HG03066 (cell line): ENCODE measurements at regions not wholly inside any gene's neighbourhood (a gene's known extent, or its start where the extent isn't known, plus 50 kb on each side); places are given as distances from the start of the nearest gene placed in this dataset.

ENCODE experiments used
- ATAC-seq: cut with Tn5 transposase; IDR thresholded peaks from one replicate; pipeline ENCODE4 v1.9.1; 2021; ENCODE audit warnings: low read depth; ENCODE audit not compliant: unreplicated experiment

GRCh38 chr3:127358641-127359040 is 70.8 kb upstream of the PRR20G start:
- ATAC-seq: no peak

DNA sequence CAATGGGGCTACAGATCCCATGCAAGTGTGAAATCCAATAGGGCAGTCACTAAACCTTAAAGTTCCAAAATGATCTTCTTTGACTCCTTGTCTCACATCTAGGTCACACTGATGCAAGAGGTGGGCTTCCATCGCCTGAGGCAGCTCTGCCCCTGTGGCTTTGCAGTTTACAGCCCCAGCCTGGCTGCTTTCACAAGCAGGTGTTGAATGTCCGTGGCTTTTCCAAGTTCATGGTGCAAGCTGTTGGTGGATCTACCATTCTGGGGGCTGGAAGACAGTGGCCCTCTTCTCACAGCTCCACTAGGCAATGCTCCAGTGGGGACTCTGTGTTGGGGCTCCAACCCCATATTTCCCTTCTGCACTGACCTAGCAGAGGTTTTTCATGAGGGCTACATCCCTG is 68.5 kb upstream of the PRR20G start:
- ATAC-seq: no peak

- no peak for ATAC-seq
Observed at GRCh38 chr3:127354761-127355160, 66.9 kb upstream of the PRR20G start.

DNA sequence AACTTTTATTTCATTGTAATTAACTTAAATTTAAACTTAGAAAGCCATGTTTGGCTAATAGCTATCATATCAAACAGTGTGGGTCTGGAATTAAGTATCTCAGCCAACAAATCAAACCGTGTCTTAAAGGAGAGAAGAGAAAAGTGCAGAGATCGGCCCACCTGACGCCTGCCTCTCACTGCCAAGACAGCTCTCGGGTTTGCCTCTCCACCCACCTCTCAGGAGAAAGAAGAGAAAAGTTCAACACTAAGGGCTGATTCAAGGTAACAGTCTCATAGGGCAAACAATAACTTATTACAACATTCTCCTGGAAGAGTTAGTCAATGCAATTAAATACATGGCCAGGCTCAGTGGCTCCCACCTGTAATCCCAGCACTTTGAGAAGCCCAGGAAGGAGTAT is 64.8 kb upstream of the PRR20G start:
- ATAC-seq: no peak

DNA sequence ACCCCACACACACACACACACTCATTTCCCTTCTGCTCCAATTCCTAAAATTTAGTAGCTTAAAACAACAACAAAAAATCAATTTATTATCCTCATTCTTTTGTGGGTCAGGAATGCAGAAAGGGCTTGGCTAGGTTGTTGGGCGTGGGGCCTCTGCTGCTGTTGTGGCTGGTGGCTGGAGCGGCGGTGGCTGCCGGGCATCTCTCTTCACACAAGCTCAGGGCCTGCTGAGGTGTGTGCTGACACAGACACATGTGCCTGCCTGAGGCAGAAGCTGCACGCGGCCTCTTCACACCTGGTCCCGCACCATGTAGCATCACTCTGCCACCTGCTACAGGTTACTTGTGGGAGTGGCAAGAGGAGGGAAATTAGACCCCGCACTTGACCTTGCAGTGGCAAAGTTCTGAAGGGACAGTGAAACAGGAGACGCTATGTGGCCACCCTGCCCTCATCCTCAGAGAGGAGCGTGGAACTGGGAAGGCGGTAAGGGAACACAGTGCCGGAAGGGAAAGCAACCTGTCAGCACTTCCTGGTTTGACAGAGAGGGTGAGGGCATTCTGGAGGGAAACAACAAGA is 64.0 kb upstream of the PRR20G start:
- ATAC-seq: no peak

GRCh38 chr3:127351321-127351720 is 63.5 kb upstream of the PRR20G start:
- ATAC-seq: no peak

DNA sequence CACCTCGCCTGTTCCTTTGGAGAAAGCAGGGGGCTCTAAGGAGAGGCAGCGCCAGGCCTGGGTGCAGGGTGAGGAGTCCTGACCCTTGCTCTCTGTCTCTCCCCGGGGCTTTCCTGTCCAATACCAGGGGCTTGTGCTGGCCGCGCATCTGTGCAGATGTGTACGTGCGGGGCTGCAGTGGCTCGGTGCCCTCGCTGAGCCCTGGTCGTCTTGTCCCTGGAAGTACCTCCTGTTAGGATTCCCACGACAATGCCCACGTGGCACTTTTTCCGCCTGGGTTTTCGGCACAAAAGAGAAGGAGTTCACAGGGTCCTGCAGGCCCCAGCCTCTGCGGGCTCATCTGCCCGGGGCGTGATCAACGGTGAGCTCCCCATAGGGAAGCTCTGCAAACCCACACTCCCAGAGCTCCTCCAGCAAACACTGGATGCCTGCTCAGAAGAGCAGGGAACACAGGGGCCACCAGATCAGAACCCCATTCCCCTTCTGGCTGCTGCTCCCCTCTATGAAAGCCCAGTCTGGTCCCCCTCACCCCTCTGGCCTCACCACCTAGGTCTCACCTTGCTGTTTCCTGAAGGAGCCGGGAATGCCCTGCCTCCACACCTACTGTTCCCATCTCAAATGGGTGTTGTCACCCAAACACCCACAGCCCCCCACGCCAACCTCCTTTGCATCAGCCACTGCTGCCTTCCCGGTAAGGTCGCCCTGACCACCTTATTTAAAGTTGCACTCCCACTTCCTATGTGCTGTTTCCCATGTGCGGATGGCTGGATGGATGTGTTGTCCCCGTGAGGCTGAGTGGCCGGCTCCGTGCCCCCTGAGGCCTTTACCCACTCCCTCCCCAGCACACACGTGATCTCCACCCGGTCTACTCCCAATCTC is 62.6 kb upstream of the PRR20G start:
- no peak for ATAC-seq

DNA sequence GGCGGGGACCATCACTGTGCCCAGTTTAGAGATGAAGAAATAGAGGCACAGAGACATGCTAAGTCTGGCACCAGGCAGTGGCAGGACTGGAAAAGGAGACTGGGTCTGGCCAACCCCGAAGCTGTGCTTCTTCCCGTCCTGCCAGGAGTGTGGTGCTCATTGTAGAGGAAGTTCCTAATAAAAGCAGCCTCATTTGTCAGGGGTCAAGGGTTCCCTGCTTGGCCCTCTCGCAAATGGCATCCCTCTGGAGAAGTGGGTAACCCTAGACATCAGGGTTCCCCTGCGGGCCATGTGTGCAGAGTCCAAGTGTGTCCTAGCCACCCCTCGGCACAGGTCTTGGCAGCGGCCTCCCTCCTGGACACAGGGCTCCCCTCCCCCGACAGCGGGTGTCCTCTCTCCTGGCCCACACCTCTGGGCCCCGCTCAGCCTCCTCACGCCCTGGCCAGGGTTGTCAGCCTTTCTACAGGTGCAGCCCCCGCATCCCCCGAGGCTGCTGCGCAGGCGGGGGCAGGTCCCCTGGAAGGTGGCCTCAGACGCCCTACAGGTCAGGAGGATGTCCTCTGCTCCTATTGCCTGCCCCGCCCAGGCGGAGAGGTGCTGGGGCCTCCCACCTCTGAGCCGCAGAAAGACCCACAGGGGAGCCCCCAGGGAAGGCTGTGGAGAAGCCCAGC is 61.8 kb upstream of the PRR20G start:
- no peak for ATAC-seq

GRCh38 chr3:127342735-127343134 is 54.9 kb upstream of the PRR20G start:
- no peak for ATAC-seq

DNA sequence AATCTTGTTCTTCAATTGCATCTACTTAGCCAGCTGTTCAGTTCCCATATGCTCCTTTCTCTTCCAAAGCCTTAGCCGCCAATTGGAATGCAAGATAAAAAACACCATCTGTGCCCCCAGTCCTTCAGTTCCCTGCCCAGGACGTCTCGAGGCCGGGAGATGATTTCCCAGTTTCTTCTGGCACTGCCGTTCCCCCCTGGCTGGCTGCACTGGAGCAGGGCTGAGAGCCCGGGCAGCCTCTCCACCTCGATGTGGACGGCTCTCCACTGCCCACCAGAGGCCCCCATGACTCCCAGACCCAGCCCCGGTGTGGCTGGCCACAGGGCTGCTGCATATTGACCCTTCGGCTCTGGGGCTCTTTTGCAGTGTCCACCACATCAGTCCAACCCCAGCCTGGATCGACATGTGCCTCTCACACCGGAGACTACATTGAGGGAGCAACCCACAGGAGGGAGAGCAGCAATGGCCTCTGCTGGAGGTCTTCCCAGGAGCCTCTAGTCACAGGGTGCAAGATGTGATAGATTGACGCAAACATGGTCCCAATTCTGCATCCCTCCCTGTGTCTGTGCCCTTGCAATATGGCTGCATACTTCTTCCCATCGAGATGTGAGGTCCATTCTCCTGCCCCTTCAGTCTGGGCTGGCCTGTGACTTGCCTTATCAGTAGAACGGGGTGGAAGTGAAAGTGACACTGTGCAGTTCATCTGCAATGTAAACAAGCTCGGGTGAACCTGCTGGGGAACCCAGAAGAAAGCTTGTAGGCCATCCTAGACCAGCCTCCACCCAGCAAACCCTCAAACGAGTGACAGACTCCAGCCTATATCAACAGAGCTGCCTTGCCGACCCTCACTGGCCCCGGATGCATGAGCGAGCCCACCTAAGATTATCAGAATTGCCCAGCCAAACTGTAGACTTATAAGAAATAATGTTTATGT is 52.3 kb upstream of the PRR20G start:
- no peak for ATAC-seq

GRCh38 chr3:127339016-127339415 is 51.2 kb upstream of the PRR20G start:
- no peak for ATAC-seq

- no peak for ATAC-seq
Observed at GRCh38 chr3:127337911-127338531, 50.2 kb upstream of the PRR20G start.
